AG09319 (cell line): ENCODE measurements at regions not wholly inside any gene's neighbourhood (a gene's known extent, or its start where the extent isn't known, plus 50 kb on each side); places are given as distances from the start of the nearest gene placed in this dataset.

Experiments used
- DNase-seq: peaks from one replicate; pipeline ENCODE4 v3.0.0-alpha.2; 2010; ENCODE audit warnings: low read depth; ENCODE audit errors: extremely low read depth
- CTCF ChIP-seq: IDR thresholded peaks from 2 replicates; pipeline ENCODE4 v1.5.1; 2011; ENCODE audit warnings: low read depth, mild to moderate bottlenecking, inconsistent platforms, low read length, moderate library complexity

GRCh38 chr1:81374481-81374880 lies 426.3 kb upstream of the ADGRL2 start:
- DNase-seq: no peak
- TF ChIP-seq CTCF: no peak

GRCh38 chr1:81371864-81372263 lies 428.9 kb upstream of the ADGRL2 start:
- DNase-seq: no peak
- TF ChIP-seq CTCF: no peak

GRCh38 chr1:81369833-81370232 lies 430.9 kb upstream of the ADGRL2 start:
- no peak for DNase-seq
- TF ChIP-seq CTCF: no peak

GRCh38 chr1:81366173-81366572 lies 434.6 kb upstream of the ADGRL2 start:
- no peak for TF ChIP-seq CTCF
- DNase-seq: no peak

DNA sequence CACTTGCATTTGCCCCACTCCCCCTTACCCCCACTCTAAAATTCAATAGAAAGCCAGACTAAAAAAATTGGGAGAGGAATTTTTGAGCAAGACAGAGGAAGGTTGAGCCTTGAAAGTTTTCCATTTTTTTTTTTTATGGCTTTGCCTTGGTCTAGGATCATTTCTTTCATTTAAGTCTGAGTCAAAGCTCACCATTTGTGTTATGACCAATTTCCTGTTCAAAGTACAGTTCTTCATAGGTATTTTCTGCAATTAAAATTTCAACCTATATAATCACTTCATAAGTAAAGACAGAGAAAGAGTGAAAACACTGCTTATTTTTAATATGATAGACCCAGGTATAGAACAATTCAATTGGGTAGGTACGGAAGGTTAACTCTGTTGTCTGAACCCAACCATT lies 436.6 kb upstream of the ADGRL2 start:
- DNase-seq: no peak
- no peak for TF ChIP-seq CTCF

DNA sequence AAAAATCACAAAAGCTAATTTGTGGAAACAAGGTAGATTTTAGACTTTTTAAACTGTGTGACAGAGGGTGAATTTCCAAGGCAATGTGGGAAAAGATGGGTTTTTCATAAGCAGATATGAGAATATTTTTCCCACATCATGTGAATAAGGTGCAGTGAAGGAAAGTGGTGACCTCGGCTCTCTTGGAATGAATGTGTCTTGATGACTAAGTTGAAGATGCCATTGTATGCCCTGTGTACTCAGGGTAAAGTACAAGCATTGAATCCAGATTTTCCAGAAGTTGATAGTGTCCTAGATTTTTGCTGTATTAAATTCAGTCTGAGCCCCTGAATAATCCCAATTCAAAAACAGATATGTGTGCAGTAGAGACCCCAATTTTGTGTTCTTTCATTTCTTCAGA lies 442.6 kb upstream of the ADGRL2 start:
- no peak for TF ChIP-seq CTCF
- DNase-seq: no peak

DNA sequence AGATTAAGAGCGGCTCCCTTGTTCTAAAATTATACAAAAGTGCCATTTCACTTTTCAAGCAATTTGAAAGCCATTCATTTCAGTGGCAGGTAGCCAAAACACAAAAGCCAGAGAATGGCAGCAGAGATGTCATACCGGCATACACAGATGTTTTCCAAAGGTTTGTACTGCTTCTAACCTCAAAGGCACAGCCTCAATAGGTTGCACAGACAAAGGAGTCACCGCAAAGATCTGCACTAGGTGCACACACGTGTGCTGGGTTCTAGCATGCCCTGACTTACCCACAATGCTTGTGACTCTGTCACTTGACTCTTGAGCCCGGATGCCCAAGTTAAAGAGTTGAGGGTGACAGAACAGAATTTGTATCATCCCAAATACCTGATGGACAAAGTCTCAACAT lies 448.9 kb upstream of the ADGRL2 start:
- DNase-seq: no peak

More for the DNA sequence above, 448.9 kb upstream of the ADGRL2 start:
- TF ChIP-seq CTCF: no peak
